ENCODE measurements at regions not wholly inside any gene's neighbourhood (a gene's known extent, or its start where the extent isn't known, plus 50 kb on each side); places are given as distances from the start of the nearest gene placed in this dataset.

DNA sequence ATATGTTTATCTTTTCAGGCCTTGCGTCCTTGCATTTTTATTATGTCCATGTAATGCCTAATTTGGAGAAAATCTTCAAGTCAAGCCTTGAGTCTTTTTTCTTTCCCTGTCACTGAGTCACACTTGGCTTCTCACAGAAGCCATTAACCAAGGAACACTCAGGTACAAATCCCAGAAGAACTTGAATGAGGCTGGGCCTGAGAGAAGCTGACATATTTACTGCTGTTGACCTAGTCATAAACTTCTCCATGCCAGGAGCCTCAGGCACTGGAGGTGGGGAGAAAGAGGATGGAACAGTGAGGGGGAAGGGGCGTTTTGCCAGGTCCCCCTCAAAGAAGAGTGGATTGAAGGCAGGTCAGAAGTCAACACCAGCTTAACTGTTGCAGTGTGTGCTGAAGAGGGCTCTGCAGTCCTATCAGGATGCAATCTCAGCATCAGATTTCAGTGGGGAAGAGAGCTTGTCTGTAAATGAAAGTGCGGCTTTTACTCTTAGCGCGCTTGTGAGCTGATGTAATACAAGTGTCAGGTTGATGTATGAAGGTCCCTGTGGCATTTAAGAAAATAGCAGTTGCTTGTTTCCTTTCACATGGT lies 526.0 kb downstream of the ETS1 start:
- DNase-seq, result no peak

- DNase-seq, result no peak
Observed at GRCh38 chr11:128058580-128059208, 528.7 kb downstream of the ETS1 start.

- no peak for DNase-seq
Observed at GRCh38 chr11:128057786-128058395, 529.5 kb downstream of the ETS1 start.

DNA sequence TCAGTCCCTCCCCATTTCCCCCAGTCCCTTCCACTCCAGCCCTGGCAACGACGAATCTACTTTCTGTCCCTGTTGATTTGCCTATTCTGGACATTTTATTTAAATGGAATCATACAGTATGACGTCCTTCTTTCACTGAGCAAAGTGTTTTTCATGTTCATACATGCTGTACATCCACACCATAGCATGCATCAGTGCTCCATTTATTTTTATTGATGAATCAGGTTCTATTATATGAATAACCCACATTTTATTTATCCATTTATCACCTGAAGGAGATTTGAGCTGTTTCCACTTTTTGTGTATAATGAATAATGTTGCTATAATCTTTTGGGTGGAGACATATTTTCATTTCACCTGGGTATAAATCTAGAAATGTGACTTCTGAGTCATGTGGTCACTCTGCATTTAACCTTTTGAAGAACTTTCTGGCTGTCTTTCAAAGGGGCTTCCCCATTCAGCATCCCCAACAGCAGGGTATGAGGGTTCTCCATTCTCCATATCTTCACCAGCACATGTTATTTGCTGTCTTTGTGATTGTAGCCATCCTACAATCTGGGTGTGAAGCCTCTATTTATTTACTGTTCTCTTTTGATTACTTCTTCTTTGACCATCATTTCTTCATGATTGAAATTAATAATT lies 531.7 kb downstream of the ETS1 start:
- no peak for DNase-seq

GRCh38 chr11:128053981-128054931 lies 533.1 kb downstream of the ETS1 start:
- DNase-seq, result no peak

GRCh38 chr11:128052912-128053641 lies 534.3 kb downstream of the ETS1 start:
- no peak for DNase-seq

DNA sequence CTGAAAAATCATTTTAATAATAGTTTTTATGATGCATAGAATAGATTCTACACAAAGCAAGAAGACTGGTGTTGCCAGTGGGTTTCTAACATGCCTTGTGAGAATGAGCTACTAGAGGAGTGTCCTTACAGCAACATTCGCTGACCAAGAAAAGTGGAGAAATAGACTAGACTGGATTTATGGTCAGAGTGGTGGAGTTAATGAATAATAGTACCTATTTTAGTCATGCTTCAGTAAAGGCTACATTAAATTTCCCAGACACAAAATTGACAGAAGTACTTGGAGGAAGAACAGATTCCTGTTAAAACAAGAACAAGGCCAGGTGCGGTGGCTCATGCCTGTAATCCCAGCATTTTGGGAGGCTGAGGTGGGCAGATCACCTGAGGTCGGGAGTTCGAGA lies 539.2 kb downstream of the ETS1 start:
- DNase-seq, result no peak

DNA sequence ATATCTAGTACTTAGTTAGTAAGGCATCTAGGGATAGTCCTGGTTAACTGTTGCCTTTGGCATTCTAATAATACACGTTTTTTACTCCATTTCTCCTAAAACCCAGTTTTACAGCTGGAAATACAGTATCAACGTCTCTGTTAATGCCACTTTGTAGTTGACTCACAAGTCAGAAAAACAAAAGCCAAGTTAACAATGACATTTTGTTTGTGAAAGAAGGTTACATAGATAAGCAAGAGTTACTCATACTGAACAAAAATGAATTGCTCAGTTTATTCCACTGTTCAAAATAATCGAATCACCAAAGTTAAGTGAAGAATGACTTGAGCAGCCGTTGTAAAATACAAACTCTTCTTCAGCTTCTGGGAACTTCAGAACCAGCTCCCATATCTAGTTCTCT lies 540.3 kb downstream of the ETS1 start:
- DNase-seq, result no peak

DNA sequence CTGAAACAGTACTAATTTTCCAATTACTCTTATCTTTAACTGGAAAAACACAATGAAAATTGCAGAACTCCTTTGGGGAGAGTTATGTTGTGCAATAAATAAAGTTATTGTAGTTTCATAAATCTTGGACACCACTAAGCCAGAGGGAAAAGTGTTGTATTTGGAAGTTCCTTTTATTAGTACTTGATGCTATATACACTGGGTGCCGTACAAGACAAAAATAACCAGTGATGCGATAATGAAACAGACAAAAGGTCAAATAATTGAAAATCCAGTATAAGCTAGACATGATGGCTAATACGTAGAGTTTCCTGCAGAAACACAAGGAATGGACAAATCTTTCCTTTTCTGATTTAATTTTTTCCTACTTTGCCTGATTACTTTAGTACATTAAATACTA lies 541.1 kb downstream of the ETS1 start:
- DNase-seq, result no peak

- no peak for DNase-seq
Observed at GRCh38 chr11:128045094-128045725, 542.1 kb downstream of the ETS1 start.

DNA sequence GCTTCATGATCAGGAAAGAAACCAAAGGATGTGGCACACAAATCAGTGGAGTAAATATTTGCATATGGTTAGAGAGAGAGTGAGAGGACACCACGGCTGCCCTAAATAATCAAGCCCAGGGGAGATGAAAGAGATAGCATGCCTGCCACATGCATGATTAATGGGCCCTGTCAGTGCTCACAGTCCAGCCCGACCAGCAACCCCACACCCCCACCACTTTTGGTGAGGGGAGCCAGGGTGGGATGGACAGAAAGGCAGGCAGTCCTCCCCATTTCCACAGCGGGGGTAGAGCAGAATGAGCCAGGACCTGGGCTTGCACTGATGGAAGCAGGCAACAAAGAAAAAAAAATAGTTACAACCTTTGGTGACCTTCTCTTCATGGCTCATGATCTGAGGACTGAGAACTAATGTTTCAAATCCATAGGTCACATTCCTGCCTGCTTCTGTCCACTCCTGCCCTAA lies 545.0 kb downstream of the ETS1 start:
- DNase-seq, result no peak

- DNase-seq, result no peak
Observed at GRCh38 chr11:128040603-128041002, 546.8 kb downstream of the ETS1 start.

- no peak for DNase-seq
Observed at GRCh38 chr11:128039140-128040021, 548.0 kb downstream of the ETS1 start.

DNA sequence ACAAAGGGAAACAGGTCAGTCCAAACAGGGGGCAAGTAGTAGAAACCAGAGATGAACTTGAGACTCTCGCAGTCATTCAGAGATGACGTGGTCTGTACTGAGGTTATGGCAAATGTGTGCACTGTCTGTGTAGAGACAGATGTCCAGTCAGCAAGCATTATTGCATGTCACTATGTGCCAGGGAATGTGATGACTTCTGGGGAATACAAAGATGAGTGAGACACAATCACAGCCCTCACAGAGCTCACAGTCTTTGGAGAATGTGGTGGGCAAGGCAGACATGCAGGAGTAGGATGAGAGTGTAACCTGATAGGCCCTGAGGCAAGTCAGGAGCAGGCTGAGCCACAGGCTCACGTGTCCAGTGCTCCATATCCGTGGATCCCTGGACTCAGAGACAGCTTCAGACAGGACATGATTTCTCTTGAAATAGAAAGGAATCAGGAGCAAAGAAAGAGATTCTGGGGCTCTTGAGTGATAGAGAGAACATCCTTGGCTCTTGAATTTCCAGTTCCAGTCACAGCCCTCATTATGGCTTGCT lies 550.7 kb downstream of the ETS1 start:
- DNase-seq, result no peak

DNA sequence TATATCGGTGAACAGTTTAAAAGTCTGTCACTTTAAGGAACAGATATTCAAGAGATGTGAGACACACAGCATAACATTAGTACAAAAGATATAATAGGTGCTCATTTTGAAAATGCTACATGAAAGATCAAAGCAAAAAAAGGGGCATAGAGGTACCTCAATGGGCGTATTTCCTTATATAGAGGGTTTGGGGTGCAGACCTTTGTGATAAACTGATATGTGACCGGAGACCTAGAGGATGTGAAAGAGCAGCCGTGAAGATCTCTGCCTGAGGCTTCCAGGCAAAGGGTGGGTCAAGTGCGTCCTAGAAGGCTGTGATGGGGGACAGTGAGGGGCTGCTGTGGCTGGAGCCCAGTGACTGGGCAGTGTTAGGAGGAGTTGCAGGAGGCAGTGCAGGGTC lies 551.4 kb downstream of the ETS1 start:
- no peak for DNase-seq

DNA sequence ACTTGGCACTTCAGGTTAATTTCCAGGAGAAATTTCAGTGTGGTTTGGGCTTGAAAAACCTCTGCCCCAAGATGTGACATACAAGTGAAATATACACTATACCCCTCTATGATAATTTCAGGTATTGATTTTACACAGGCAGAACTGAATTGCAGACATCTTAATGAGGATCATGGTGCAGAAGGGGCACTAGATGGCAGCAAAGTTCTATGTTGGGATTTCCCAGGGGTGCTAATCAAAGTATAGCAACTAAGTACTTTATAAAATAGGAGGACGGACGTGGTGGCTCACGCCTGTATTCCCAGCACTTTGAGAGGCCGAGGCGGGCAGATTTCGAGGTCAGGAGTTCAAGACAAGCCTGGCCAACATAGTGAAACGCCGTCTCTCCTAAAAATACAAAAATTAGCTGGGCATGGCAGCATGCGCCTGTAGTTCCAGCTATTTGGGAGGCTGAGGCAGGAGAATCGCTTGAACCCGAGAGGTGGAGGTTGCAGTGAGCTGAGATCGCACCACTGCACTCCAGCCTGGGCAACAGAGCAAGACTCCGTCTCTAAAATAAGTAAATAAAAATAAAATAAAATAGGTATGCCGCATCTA lies 555.7 kb downstream of the ETS1 start:
- peak; percentile 78 for DNase-seq

DNA sequence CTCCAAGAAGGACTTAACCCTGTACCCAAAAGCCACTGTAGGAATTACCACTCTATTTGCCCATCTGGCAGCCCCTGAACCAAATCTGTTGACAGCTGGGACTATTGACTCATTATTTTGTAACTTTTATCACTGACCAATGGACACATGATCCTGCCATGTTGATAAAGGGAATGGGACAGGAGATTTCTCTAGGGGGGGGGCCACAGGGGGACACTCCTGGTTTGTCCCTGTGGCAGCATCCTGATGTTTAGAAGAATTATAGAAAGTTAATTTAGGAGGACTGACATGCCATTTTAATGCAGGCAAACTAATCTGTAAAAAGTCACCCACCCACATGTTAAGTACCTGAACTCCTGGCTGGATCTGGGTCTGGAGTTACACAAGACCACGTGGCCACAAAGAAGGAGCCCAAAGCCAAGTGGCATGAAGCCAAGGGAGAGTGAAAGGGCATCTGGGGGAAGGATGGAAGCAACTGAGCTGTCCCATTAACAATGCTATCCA lies 558.1 kb downstream of the ETS1 start:
- peak; percentile 22 for DNase-seq

DNA sequence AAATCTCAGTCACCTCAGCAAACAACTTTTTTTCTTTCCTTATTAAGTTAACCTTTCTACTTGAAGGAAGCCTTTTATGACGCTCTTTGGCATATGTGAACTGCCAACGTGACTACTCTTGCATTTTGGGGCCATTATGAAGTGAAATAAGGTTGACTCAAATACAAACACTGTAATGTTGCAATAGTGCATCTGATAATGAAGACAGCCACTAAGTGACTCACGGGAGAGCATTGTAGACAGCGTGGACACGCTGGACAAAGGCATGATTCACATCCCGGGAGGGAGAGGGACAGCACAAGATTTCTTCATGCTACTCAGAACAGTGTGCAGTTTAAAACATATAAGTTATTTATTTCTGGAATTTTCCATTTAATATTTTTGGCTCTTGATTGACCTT lies 560.8 kb downstream of the ETS1 start:
- DNase-seq, result no peak

- no peak for DNase-seq
Observed at GRCh38 chr11:128022761-128023160, 564.6 kb downstream of the ETS1 start.

GRCh38 chr11:128022007-128022368 lies 565.4 kb downstream of the ETS1 start:
- DNase-seq, result no peak
